ENCODE measurements at regions not wholly inside any gene's neighbourhood (a gene's known extent, or its start where the extent isn't known, plus 50 kb on each side); places are given as distances from the start of the nearest gene placed in this dataset.

DNA sequence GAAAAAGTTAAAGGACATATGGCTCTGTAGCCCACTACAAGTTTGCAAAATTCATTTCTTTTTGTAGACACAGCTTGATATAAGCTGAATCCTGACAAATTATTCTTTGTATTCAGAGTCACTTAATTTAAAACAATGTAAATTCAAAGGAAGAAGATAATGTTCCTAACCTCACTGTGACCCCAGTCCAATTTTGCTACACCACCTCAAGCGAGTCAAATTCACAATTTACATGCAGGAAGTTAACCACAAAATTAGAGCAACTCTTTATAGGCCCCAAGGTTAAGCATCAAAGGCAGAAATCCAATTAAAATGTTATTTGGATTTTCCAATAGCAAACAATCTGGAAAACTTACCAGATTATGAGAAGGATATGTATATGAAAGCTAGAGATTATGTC, 119.5 kb upstream of the CNTN6 start (continued):
- TF ChIP-seq PHF8 (conservative IDR thresholded peaks at IDR 0.05; ENCODE audit: low read depth, low read length): no peak

DNA sequence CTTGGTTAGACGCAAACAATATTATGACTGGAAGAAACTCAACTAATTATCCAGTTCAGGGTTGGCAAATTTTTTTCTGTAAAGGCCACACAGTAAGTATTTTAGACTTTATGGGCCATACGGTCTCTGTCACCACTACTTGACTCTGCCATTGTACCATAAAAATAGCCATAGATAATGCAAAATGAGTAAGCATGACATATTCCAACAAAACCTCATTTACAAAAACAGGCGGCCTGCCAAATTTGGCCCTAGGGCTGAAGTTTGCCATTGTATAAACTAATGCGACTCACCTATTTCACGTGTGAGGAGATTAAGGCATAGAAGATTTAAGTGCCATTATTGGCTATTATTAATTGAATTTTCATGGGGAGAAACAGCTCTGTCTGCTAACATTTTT, 116.8 kb upstream of the CNTN6 start:
- WGBS, 2 experiments (ENCODE audit: extremely low coverage in 1 of 2, insufficient coverage in 1 of 2, insufficient read length in 1 of 2, insufficient replicate concordance in 2 of 2, low coverage in 1 of 2, low lambda C conversion rate in 2 of 2, missing lambda C conversion rate in 1 of 2): 94% methylated on average over 5 of the region's 5 CpGs; no CpG with 5 or more reads in 1 of the 2 experiments
- Histone ChIP-seq H4K8ac (ENCODE audit: extremely low read depth, insufficient read depth, low read length) (no peak overlapping the region), H2BK20ac (ENCODE audit: low read length) (no peak overlapping the region), H3K9me3 (ENCODE audit: insufficient read depth in 2 of 2, low read depth in 1 of 2, low read length in 1 of 2) (peaks cover 5 to 14% of the 10 kb centered on the region in 2 experiments), H2BK12ac (ENCODE audit: low read depth, low read length) (no peak overlapping the region), H3K14ac (ENCODE audit: insufficient read length) (no peak overlapping the region), H3K4me2 (ENCODE audit: insufficient read depth in 1 of 2, low read depth in 2 of 2, low read length in 2 of 2) (no peak overlapping the region), H2AK5ac (ENCODE audit: low read depth, low read length) (no peak overlapping the region), H3K27ac (ENCODE audit: low read depth, low read length) (no peak overlapping the region), H3K79me2 (ENCODE audit: control insufficient read depth in 1 of 2, insufficient read depth in 2 of 2, low read length in 2 of 2) (no peaks in the 10 kb centered on the region), H3K56ac (replicated peaks; ENCODE audit: insufficient read length, low read depth, low read length) (no peak overlapping the region), H3K9ac (replicated peaks in 1 of 4; ENCODE audit: extremely low read depth in 1 of 4, low read depth in 3 of 4, low read length in 3 of 4) (no peak overlapping the region), H3K79me1 (ENCODE audit: low read depth, low read length) (no peaks in the 10 kb centered on the region), H2BK5ac (ENCODE audit: low read depth, low read length) (no peak overlapping the region), H3K4ac (replicated peaks; ENCODE audit: insufficient read length, low read depth, low read length) (no peak overlapping the region), H3K23ac (ENCODE audit: insufficient read length) (no peak overlapping the region), H3K4me3 (ENCODE audit: extremely low read depth in 1 of 4, insufficient read depth in 2 of 4, low read depth in 3 of 4, low read length in 4 of 4) (no peak overlapping the region), H2BK15ac (ENCODE audit: low read length) (no peak overlapping the region), H4K91ac (replicated peaks; ENCODE audit: insufficient read length, low read length) (no peak overlapping the region), H3K4me1 (replicated peaks in 1 of 4; ENCODE audit: control insufficient read depth in 3 of 4, insufficient read depth in 4 of 4, low read length in 3 of 4) (peaks cover 0 to 5% (median under 1%) of the 10 kb centered on the region in 4 experiments; a peak in 1 of 7 replicates), H3K27me3 (replicated peaks in 1 of 4; ENCODE audit: control insufficient read depth in 3 of 4, extremely low read depth in 1 of 4, insufficient read depth in 3 of 4, low read length in 3 of 4) (no peaks in the 10 kb centered on the region), H2AFZ (ENCODE audit: low read length) (no peak overlapping the region), H2BK120ac (replicated peaks; ENCODE audit: low read depth, low read length) (no peak overlapping the region), H4K20me1 (replicated peaks in 1 of 2; ENCODE audit: control insufficient read depth in 1 of 2, insufficient read depth in 2 of 2, low read length in 2 of 2) (no peaks in the 10 kb centered on the region), H3K36me3 (ENCODE audit: control insufficient read depth in 2 of 4, insufficient read depth in 4 of 4, low read length in 3 of 4) (no peaks in the 10 kb centered on the region), H4K5ac (ENCODE audit: insufficient read length, low read depth, low read length) (no peak overlapping the region), H3K23me2 (ENCODE audit: low read depth, low read length) (no peaks in the 10 kb centered on the region), H3K18ac (ENCODE audit: extremely low read depth, low read length) (no peak overlapping the region)
- DNase-seq (ENCODE audit: low read depth in 1 of 2, low spot score in 2 of 2) (no peak), FAIRE-seq (no peak)
- ChIA-PET POLR2A (ENCODE audit: partially characterized antibody) (no interaction called here), CTCF (ENCODE audit: partially characterized antibody) (no interaction called here)
- TF ChIP-seq JUN (IDR thresholded peaks at IDR 0.05; ENCODE audit: low read depth, low read length) (no peak), RAD21 (IDR thresholded peaks at IDR 0.05 in 1 of 2, conservative IDR thresholded peaks at IDR 0.05 in 1 of 2; ENCODE audit: low read depth in 2 of 2, low read length in 2 of 2) (no peak), SP1 (IDR thresholded peaks at IDR 0.05; ENCODE audit: low read depth, low read length) (no peak), POLR2A (IDR thresholded peaks at IDR 0.05; ENCODE audit: control extremely low read depth in 1 of 2, low read depth in 2 of 2, low read length in 2 of 2) (no peak), POLR2AphosphoS5 (IDR thresholded peaks at IDR 0.05; ENCODE audit: low read depth, low read length) (no peak), TEAD4 (IDR thresholded peaks at IDR 0.05; ENCODE audit: low read depth, low read length) (no peak), SIX5 (IDR thresholded peaks at IDR 0.05; ENCODE audit: low read depth, low read length) (no peak), BACH1 (IDR thresholded peaks at IDR 0.05; ENCODE audit: low read length) (no peak), TCF12 (IDR thresholded peaks at IDR 0.05; ENCODE audit: low read depth, low read length) (no peak), SIN3A (conservative IDR thresholded peaks at IDR 0.05 in 1 of 2, IDR thresholded peaks at IDR 0.05 in 1 of 2; ENCODE audit: low read depth in 1 of 2, low read length in 2 of 2) (no peak), BRCA1 (IDR thresholded peaks at IDR 0.05; ENCODE audit: low read depth, low read length) (no peak)
- TF ChIP-seq, protein P1, sequence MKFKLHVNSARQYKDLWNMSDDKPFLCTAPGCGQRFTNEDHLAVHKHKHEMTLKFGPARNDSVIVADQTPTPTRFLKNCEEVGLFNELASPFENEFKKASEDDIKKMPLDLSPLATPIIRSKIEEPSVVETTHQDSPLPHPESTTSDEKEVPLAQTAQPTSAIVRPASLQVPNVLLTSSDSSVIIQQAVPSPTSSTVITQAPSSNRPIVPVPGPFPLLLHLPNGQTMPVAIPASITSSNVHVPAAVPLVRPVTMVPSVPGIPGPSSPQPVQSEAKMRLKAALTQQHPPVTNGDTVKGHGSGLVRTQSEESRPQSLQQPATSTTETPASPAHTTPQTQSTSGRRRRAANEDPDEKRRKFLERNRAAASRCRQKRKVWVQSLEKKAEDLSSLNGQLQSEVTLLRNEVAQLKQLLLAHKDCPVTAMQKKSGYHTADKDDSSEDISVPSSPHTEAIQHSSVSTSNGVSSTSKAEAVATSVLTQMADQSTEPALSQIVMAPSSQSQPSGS (IDR thresholded peaks at IDR 0.05; ENCODE audit: low read length): no peak

Measured in H1 (cell line).